Kasumi-1 (cell line): ENCODE measurements at regions not wholly inside any gene's neighbourhood (a gene's known extent, or its start where the extent isn't known, plus 50 kb on each side); places are given as distances from the start of the nearest gene placed in this dataset.

Experiments
- DNase-seq, 2 experiments: peaks; one replicate each; lab custom pipeline; 2025; lab: John Stamatoyannopoulos, UW

- no peak for DNase-seq
These were observed 178.0 kb upstream of the BMPER start for GRCh38 chr7:33727315-33727714.

GRCh38 chr7:33728873-33729551 lies 176.3 kb upstream of the BMPER start:
- DNase-seq: no peak

- no peak for DNase-seq
These were observed 175.6 kb upstream of the BMPER start for GRCh38 chr7:33729726-33730125.

- DNase-seq: no peak
These were observed 174.4 kb upstream of the BMPER start for GRCh38 chr7:33730958-33731357.

- DNase-seq: no peak
These were observed 173.4 kb upstream of the BMPER start for GRCh38 chr7:33731912-33732311.

GRCh38 chr7:33732462-33732861 lies 172.9 kb upstream of the BMPER start:
- no peak for DNase-seq

- DNase-seq: no peak
These were observed 171.3 kb upstream of the BMPER start for GRCh38 chr7:33733870-33734650.

GRCh38 chr7:33735403-33735802 lies 169.9 kb upstream of the BMPER start:
- no peak for DNase-seq

- no peak for DNase-seq
These were observed 168.7 kb upstream of the BMPER start for GRCh38 chr7:33736521-33737221.

- DNase-seq: no peak
These were observed 166.9 kb upstream of the BMPER start for GRCh38 chr7:33738260-33738935.

- DNase-seq: no peak
These were observed 166.1 kb upstream of the BMPER start for GRCh38 chr7:33739286-33739685.

- DNase-seq: no peak
These were observed 162.8 kb upstream of the BMPER start for GRCh38 chr7:33742521-33742920.

- no peak for DNase-seq
These were observed 162.2 kb upstream of the BMPER start for GRCh38 chr7:33742999-33743587.

- DNase-seq: no peak
These were observed 161.7 kb upstream of the BMPER start for GRCh38 chr7:33743594-33743993.

GRCh38 chr7:33744293-33745075 lies 160.9 kb upstream of the BMPER start:
- DNase-seq: peak; percentile 45 to 68

- no peak for DNase-seq
These were observed 159.4 kb upstream of the BMPER start for GRCh38 chr7:33745934-33746333.

GRCh38 chr7:33748793-33749192 lies 156.5 kb upstream of the BMPER start:
- no peak for DNase-seq

GRCh38 chr7:33750177-33750576 lies 155.2 kb upstream of the BMPER start:
- no peak for DNase-seq

GRCh38 chr7:33751443-33751842 lies 153.9 kb upstream of the BMPER start:
- no peak for DNase-seq

- DNase-seq: no peak
These were observed 151.3 kb upstream of the BMPER start for GRCh38 chr7:33753881-33754525.
